GM19324 (cell line): ENCODE measurements at regions not wholly inside any gene's neighbourhood (a gene's known extent, or its start where the extent isn't known, plus 50 kb on each side); places are given as distances from the start of the nearest gene placed in this dataset.
"Not testable (repeated sequence)": the region's sequence is repeated elsewhere in the genome, so short reads cannot be mapped to it uniquely, and the experiment has no call there.

ENCODE experiments used
- ATAC-seq: cut with Tn5 transposase; IDR thresholded peaks from one replicate; pipeline ENCODE4 v1.9.1; 2021; ENCODE audit warnings: mild to moderate bottlenecking, moderate library complexity; ENCODE audit not compliant: unreplicated experiment, low FRiP score

DNA sequence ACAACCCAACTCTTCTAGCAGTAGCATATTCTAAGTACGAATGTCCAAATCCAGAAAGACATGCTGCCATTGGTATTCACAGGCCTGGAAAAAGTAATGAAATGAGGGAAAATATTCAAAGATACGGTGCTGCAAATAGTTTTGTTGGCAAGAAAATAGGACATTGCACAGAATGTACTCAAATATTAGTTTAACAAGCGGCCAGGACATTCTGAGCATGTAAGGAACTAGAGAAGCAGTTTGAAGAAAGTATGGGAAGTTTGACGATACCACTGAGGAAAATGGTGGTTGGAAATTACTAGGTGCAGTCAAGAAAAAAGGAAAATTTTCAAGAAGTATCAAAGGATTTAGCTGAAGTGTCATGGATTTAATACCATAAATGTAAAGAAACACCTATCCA, 468.0 kb upstream of the GRIN3A start:
- ATAC-seq, result no peak

DNA sequence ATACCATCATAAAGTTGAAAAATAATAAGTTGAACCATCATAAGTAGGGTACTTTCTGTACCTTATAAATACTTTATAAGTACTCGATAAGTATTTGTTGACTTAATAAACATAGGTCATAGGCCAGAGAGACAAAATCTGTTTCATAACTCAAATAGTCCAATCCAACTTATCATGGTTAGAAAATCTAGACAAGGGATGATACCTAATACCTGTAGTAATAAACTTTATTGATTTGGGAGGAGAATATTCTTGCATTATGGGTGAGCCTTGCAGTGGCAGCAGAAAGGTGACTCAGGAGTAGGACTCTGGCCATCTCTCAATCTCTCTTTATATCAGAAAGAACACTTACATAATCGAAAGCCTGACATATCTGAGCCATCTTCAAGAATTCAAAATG, 466.8 kb upstream of the GRIN3A start:
- ATAC-seq, result no peak

DNA sequence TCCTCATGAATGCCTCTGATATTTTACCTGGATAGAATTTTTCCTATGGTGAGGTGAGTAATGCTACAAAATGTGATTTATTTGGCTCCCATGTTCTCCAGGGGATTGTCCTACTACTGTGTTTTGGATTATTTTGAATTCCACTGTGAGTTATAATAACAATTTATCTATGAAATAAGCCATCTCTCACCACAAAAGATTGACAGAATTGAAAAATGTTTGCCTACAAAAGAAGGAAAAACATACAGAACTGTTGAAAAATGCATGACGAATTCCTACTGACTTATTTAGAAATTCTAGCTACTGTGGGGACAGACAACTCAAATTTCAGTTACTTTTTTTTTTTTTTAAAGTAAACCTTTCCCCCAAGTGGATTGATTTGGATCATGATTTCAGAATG, 463.7 kb upstream of the GRIN3A start:
- no peak for ATAC-seq

DNA sequence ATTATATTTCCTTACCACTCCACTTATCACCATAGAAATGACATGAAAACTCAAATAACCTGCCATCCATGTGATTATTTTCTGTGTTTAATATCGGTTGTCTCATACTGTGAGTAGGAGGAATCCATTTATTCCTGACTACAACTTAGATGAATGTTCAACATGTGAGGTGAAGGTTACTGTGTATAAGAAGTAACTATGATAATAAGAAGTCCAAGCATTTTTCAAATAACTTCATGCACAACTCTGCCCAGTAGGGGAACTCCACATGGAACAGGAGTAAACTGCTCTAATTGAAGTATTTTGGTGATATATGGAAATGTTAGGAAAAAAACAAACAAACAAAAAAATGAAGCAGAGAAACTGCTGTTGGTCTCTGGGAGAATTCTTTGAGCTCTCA, 447.5 kb upstream of the GRIN3A start:
- ATAC-seq, result no peak

DNA sequence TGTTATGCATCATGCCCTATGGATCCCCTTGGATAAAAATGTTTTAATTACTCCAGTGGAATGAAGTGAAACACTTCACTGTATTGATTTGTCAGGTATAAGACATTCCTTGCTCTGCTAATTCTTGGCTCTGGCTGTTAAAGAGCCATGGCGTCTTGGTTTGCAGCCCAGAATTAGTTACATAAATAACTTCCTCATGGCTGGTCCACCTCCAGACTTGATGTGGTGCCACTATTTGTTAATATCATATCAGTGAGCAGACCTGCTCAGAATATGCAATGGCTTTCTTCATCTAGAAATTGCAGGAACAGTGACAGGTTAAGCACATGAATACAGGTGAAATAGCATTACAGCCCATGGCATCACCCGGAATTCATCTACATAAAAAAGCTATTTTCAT, 446.9 kb upstream of the GRIN3A start:
- ATAC-seq, result no peak

DNA sequence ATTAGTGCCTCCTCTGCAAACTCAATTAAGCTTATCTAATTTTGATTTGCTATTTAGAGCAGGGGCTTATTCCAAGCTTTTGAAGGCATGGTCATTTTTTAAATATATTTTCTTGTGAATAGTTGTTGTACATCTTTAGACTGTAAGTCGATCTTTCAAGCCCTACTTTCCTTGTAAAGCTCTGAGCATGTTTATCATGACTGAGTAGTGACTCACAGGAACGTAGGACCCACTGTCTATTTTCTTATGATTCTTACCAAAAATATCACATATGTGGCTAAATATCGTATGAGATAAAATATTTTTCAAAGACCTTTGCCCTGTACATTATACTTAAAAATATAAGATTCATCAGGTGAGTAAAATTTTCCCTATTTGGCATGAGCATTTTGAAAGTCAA, 440.4 kb upstream of the GRIN3A start:
- no peak for ATAC-seq

DNA sequence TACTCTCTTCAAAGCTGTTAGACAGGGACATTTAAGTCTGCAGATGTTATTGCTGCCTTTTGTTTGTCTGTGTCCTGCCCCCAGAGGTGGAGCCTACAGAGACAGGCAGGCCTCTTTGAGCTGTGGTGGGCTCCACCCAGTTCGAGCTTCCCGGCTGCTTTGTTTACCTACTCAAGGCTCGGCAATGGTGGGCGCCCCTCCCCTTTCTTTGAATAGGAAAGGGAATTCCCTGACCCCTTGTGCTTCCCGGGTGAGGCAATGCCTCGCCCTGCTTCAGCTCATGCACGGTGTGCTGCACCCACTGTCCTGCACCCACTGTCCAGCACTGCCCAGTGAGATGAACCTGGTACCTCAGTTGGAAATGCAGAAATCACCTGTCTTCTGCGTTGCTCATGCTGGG, 435.8 kb upstream of the GRIN3A start:
- ATAC-seq, result not testable (repeated sequence)

DNA sequence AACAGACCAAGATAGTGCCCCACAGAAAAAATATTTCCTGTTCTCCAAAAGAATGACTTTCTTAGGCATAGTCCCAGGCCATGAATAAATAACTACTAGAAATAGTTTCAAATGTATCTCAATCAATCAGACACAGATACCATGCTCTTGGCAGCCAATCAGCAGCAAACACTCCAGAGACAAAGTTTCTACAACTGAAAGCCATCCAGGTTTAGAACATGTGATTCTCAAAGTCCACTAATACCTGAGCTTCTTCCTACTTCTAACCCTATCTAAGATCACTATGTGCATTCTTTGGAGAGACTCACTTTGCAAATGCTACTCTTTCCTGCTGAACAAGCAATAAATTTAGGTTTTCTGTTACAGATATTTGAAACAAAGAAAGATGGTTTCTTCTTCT, 425.8 kb upstream of the GRIN3A start:
- no peak for ATAC-seq

DNA sequence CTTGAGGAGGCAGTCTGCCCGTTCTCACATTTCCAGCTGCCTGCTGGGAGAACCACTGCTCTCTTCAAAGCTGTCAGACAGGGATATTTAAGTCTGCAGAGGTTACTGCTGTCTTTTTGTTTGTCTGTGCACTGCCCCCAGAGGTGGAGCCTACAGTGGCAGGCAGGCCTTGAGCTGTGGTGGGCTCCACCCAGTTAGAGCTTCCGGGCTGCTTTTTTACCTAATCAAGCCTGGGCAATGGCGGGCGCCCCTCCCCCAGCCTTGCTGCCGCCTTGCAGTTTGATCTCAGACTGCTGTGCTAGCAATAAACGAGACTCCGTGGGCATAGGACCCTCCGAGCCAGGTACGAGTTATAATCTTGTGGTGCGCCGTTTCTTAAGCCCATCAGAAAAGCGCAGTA, 414.6 kb upstream of the GRIN3A start:
- ATAC-seq, result not testable (repeated sequence)

DNA sequence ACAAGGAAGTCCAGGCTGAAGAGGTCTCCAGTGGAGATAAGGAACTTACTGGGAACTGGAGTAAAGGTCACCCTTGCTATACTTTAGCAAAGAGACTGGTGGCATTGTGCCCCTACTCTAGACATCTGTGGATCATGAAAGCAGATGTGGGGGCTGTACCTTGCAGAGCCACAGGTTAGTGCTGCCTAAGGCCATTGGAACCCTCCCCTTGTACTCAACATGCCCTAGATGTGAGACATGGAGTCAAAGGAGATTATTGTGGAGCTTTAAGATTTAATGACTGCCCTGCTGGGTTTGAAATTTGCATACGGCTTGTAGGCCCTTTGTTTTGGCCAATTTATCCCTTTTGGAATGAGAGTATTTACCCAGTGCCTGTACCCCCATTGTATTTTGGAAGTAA, 397.3 kb upstream of the GRIN3A start:
- ATAC-seq, result no peak

DNA sequence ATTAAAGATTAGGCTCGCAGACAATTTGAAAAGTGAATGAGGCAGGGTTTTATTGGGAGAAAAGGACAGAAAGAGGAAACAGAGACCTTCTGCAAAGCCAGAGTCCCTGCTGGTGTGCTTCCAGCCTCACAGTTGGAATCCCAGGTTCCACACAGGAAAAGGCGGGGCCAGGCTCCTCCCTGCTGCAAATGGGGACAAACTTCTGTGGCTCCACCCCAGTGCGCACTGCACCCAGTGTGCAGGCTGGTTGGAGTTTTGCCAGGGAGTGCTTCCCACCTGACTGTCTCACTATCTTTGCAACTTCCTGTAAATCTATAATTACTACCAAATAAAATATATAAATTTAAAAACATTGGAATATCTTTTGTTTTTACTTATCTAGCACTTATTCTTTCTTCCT, 386.0 kb upstream of the GRIN3A start:
- ATAC-seq, result no peak

DNA sequence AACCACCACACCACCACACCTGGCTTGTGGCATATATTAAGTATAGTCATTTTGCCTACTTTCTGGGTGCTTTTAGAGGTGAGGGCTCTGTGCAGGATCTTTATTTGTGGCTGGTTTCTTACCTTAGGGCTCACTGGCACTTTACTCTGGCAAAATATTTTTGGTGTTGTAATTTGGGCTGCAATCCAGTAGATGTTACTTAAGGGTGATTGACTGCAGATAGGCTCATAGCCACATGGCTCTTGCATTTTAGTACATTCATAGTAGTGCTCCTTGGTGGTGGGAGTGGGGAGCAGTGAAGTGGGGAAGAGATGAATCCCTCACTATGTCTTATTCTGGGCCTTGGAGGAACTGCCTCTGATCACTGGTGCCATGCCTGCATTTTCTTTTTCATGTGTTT, 376.1 kb upstream of the GRIN3A start:
- ATAC-seq, result no peak

DNA sequence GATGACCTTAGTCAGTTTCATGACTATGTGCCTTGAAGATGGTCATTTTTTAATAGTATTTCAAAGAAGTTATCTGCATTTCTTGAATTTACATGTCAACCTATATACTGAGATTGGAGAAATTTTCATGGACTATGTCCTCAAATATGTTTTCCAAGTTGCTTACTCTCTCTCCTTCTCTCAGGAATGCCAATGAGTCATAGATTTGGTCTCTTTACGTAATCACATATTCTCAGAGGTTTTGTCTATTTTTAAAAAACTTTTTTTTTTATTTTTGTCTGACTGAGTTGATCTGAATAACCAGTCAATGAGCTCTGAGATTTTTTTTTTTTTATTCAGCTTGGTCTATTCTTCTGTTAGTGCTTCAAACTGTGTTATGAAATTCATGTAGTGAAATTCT, 374.7 kb upstream of the GRIN3A start:
- ATAC-seq, result no peak

DNA sequence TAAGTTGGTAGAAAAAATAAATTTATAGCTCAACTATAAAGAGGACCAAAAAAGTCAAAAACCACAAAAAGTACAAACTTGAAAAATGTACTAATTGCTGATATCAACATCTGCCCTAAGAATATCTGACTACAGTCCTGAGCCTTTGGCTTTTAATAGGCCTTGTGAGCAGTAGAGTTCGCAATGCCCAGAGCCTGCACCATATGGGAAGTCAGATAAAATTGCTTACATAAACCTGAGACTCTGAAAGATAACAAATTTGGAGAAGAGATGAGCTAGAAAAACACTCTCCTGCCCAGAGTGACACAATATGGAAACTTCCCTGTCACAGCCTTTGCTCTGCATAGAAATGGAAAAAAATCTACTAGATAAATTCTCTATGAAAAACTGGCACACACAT, 368.0 kb upstream of the GRIN3A start:
- no peak for ATAC-seq

DNA sequence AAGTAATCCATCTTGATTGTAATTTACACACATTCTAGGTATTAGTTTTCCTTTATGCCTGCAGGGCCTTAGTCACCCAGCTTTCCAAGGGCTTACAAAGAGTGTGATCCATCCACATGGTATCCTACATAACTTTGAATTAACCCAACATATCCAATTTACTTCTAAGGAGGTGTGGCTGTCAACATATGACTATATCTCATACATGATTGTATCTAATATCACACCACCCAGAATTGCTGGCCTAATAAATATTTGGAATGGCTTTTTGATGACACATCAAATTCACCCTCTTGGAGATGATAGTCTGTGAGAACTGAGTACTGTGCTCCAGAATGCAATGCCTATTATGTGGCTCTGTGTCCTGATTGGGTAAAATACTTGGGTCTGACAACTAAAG, 363.3 kb upstream of the GRIN3A start:
- no peak for ATAC-seq

DNA sequence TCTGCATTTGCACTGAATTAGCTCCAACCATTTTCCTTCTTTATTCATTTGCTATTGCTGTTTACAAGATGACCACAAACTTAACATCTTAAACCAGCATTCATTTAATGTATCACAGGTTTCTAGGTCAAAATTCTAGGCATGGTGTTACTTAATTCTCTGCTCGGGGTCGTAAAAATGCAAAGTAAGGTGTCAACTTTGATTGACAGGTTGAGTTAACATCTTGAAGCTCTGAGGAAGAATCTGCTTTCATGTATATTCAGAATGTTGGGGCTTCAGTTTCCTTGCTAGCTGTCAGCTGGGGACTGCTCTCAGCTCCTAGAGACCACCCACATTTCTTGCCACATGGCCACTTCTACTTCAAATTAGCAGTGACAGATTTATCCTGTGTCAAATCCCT, 348.7 kb upstream of the GRIN3A start:
- no peak for ATAC-seq

DNA sequence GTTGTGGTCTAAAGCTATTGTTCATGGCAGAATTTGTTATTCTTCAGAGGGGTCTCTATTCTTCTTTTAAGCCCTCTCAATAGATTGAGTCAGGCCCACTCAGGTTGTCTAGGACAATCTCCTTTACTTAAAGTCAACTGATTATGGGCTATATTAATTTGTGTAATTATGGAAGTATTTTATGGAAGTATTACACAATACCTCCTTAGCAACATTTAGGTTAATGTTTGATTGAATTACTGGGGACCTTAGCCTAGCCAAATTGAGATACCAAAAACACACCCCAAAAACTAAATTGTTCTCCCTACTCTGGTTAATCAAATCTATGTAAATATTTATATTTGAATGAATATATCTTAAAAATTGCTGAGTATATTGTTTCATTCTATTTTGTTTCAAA, 347.1 kb upstream of the GRIN3A start:
- ATAC-seq, result no peak

DNA sequence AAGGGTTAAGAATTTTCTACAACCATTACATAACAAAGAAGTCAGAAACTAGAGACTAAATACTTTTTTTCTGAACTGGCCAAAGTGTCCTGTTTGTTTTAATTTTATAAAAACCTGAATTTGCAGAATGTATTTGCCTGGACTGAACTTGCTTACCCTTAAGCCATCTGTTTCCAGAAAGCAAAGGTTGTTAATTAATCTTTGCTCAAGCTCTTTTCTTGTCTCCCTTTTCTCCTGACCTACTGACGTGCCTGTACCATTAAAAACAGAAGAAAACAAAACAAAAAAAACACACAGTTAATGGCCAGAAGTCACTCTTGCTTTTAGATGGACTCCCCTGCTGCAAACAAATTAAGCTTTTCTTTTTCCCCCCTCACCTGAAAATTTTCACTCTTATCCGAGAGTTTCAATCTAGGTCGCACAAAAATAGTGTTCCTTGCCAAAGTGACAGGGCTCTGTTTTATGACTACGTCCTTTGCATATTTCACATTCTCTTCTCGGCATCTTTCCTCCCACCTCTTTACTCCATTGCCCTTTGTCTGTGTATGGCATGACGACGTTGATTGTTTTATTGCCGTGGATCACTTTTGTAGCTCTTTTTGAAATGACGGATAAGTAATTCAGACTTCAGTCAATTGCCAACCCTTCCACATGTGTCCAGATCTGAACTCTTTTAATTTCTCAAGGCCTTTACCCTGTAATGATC, 333.8 kb upstream of the GRIN3A start:
- no peak for ATAC-seq

DNA sequence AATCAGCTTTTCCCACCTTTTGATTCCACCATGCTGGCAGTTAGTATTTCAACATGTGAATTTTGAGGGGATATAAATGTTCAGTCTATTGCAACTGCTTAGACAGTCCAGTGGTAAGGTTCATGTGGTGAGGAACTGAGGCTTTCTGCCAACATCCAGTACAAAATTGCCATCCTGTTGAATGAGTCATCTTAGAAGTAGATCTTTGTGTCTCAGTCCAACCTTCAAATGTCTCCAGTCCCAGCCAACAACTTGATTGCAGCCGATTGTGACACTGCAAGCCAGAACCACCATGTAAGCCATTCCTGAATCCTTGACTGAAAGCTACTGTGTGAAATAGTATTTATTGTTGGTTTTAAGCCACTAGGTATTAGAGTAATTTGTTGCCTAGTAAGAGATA, 331.5 kb upstream of the GRIN3A start:
- ATAC-seq, result no peak

DNA sequence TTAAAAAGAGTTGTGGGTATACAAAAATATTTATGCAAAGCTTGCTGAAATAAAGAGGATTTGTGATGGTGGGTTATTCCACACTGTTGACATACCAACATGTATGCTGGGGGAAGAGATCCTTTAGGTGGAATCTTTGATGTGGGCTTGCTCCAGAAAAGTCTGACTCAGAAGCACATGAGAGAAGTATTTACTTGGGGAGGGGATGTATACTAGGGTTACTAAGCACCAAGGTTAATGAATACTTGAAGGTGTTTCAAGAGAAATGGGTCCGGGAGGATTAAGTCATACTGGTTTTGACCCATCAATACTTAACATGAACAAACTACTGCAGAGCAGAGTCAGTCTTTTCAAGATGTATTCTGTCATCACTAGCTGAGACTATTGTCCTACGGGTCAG, 316.4 kb upstream of the GRIN3A start:
- ATAC-seq, result no peak

DNA sequence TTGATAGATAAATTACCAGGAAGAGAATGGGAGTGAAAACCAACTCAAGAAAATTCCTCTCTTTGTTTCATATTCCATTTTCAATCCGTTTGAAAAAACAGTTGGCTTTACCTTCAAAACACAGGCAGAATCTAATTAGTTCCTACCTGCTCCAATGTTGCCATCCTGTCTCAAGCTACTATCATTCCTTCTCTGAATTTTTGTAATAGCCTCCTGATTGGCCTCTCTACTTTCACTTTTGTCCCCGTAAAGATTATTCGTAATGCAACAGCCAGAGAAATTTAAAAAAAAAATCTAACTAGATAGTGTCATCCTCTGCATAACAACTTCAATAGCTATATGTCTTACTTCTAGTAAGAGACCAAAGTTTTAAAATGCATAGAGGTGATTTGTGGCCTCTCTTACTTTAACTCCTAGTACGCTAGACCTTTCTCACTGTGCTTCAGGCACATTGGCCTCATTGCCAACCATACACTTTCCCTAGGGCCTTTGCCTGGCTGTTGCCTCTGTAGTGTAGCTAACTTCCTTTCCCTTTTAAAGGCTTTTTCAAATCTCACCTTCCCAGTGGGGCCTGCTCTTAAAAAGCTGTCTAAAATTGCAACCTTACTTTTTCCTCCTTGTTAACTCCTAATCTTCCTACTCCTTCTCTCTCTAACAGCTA, 311.3 kb upstream of the GRIN3A start:
- no peak for ATAC-seq

DNA sequence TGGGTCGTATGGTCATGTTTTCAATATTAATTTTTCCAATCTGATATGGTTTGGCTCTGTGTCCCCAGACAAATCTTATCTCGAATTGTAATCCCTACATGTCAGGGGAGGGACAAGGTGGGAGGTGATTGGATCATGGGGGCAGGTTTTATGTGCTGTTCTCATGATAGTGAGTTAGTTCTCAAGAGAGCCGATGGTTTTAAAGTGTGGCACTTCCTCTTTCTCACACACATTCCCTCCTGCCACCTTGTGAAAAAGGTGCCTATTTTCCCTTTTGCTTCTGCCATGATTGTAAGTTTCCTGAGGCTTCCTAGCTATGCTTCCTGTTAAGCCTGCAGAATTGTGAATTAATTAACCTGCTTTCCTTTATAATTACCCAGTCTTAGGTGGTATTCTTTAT, 309.1 kb upstream of the GRIN3A start:
- ATAC-seq, result no peak

DNA sequence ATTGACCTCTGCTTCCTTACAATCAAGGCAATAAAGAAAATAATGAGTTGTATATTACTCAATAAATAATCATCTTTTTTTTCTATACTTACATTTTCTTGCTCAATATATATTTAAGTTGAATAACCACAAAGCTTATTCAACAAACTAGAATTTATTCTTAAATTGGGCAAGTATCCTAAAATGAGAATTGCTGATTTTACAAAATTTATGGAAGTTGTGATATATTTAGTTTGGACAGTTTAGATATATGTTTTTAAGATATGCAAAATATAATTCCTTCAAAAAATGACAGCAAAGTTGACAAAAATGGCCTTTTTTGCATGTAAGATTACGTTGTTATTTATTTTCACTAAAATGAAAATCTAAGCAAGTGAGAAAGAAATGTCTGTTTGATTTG, 305.7 kb upstream of the GRIN3A start:
- ATAC-seq, result no peak
